Stimulated activated CD4-positive, alpha-beta T cell treated with anti-CD3 and anti-CD28 coated beads, Interleukin-2, amount 100 ng/mL, for 24 hours (primary cell): ENCODE measurements at regions not wholly inside any gene's neighbourhood (a gene's known extent, or its start where the extent isn't known, plus 50 kb on each side); places are given as distances from the start of the nearest gene placed in this dataset.
"Not testable (repeated sequence)": the region's sequence is repeated elsewhere in the genome, so short reads cannot be mapped to it uniquely, and the experiment has no call there.

Source experiments
- DNase-seq, 2 donors: peaks; one replicate each; pipeline ENCODE4 v3.0.0-alpha.2; 2020

DNA sequence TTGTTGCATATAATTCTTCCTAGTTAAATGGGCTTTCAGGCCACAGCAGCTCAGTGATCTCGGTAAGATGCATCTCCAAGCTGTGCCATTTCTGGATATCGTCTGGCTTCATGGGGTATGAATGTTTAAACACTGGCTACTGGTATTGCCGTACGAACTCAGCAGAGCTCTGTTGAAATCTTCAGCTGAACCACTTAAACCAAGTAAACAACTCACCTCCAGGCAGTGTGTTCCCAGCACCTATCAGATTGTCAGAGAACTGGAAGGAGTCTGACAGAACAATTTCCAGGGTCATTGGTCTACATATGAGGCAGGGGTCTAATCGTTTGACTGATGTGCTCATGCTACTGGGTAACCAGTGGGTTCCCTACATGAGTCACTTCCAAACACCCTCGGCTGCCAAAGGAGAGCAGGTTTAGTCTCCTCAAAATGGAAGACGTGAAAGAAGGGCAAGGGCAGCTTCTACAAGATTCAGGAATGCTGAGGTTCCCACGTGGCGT lies 93.2 kb upstream of the BMAL1 start:
- DNase-seq: no peak

DNA sequence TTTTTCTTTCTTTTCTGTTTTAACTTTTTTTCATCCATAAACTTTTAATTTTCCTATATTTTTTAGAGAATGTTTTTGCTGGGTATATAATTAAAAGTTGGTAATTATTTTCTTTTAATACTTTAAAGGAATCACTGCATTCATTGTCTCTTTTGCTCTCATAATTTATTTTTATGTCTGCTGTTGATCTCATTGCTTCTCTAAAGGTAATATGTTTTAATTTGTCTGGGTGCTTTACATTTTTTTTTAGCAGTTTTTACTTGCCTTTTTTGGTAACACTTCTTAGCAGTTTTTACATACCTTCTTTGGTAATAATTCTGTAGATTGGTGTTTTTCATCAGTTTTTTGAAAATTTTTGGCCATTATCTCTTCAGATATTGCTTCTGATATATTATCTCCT lies 89.4 kb upstream of the BMAL1 start:
- no peak for DNase-seq

DNA sequence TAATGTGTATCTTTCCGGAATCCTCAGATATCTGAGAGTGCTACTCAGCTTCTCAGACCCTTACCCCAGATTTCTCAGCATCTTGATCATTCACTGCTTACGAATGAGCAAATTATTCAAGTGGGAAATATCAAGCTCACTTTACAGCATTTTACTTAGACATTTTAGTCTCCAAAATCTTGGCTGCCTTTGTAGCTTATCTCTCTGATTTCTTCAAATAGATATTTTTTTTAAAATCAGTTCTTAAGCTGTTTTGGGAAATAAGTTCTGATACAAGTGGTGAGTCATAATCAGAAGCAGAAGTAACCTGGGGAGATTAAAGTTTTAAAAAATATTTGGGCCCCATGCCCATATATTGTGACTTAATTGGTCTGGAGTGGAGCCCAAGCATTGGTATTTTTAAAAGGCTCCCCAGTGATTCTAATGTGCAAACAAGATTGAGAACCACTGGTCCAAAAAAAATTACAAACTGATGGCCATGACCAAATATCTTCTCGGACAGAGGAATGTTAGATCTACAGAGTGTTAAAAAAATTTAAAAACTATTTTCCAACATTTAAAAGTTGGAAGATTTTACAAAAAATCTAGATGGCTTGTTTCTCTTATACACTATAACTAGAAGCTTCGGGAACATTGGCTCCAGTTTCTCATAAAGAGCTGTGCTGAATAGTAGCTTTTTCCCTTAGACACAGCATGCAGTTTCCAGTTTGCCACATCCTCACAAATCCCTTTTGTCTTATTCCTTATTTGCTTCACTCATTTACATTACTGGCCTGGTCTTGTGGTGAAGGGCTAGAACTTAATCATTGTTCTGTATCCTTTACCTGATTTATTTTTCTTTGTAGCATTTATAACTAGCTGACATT lies 87.8 kb upstream of the BMAL1 start:
- no peak for DNase-seq

DNA sequence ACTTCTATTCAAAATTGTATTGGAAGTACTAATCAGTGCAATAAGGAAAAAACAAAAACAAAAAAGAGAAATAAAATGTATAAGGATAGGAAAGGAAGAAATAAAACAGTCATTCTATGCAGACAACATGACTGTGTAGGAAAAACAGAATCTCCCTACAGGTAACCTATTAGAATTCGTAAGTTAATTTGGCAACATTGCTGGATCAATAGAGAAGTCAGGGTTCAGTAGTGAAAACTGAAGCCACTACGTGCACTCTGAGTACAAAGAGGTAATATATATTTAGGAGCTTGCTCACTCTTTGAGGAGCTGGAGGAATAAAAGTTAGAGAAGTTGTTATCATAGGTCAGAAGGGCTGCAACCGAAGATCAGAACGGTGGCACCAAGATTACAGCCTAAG lies 84.0 kb upstream of the BMAL1 start:
- no peak for DNase-seq

DNA sequence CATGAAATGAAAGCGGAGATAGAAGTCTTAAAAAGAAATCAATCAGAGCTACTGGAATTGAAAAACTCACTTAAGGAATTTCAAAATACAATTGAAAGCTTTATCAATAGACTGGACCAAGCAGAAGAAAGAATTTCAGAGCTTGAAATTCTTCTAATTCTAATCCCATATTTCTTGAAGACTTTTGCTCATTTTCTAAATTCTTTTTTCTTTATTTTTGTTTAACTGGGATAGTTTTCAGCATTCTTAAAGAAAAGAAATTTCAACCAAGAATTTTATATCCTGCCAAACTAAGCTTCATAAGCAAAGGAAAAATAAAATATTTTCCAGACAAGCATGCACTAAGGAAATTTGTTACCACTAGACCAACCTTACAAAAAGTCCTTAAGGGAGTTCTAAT lies 80.2 kb upstream of the BMAL1 start:
- DNase-seq: not testable (repeated sequence)

DNA sequence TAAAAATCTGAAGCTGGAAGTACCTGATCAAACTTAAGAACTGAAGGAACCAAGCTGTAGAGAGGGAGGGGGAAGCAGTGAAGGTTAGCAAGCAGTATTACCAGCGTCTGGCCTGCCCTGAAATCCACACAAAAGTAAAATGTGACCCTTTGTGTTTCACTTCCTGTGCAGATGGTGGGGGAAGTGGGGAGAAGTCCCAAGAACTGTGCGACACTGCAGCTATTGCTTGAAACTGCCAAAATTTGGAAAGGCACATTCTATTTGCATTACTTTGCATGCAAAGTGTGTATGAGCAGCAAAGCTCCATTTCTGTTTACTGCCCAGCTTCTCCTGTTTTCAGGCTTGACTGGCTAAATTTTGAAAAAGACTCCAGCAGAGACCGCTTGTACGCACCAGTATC lies 72.1 kb upstream of the BMAL1 start:
- no peak for DNase-seq

DNA sequence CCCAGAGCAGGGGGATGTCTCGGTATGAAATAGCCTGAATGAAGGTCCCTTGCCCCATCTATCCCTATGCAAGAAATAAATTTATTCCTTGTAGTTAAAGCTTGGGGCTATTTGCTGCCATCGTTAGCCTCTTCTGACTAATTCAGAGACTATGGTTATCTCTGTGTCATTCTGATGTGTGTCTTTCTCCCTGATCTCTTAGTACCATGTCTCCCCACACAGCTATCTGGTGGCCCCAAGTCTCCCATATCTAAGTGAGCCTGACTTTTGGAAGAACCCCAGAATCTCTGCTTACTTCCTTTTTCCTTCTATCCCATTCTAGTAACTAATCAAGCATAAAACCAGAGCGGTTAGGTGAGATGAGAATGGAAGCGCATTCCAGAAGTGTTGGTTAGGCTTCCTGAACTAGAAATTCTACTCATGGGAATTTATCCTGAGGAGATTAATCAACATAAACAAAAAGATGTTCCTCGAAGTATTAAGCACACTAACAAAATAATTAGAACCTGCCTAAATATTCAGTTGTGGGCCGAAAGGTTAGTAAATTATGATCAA lies 71.4 kb upstream of the BMAL1 start:
- no peak for DNase-seq

DNA sequence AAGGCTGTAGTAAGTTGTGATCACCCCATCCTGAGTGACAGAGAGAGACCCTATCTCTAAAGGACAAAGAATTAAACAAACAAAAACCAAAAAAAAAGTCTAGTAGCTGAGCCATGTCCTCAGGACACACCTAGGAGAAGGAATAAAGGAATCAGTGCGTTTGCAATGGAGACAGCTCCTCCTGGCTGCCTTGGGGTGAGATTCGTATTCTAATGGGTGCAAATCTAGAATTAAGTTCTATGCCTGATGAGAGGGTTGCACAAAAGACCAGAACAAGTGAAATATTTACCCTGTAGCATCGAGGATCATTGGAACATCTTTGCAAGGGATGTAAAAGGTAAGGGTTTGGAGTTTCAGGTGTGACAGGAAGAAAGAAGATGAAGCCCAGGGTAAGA lies 70.3 kb upstream of the BMAL1 start:
- no peak for DNase-seq

DNA sequence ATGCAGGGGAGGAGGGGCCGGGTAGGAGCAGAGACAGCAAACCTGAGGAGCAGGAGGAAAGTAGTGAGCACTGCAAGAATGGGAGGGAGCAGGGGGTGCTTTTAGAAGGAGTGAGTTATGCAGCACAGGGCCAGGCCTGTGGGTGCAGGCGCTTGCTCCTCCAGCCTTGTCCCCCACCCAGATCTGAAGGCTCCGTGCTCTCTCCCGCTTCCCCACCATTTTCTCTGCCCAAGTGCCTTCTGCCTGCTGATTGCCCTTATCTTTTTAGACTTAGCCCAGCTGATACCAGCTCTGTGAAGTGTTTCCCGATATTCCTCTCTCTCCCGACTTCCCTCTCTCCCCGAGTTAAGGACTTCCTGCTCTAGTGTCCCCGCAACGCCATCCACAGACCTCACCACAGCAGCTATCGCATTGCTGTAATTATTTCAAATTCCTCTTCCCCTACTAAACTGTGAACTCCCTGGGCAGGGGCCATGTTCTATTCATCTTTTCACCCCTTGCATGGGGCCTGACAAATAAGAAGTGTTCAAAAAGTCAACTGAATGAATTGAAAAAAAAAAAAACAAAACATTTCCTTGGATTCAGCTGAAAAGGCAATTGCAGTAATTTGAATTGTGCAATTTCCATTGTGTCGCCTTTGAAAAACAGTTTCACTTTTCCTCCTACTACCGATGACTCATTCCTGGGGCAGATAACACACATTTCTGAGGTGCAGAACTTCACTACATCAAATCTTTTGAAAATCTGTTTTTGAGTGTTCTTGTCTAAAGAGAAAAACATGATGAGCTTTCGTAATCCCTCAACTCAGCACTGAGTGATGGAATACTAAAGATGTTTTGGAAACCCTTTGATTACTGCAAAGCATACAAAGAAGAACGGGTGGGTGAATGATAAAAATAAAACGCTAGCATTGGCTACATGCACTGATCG lies 69.7 kb upstream of the BMAL1 start:
- peak in 1 of 2 donors; percentile 24 for DNase-seq

DNA sequence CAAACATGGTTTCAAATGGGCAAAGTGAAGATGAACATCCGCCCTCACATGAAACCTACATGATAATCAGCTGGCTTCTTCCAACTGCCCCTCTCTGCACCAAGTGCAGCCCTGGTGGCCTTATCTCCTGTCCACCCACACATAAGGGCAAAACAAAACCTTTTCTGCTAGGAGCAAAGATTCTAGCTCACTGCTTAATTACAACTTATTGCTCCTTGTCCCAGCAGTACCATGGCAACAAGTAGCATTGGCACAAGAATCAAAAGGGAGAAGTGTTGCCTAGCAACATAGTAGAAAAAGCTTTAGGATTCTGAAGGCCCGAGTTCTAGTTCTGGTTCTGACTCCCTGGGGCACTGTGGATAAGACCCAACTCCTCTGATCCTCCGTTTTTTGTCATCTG lies 68.7 kb upstream of the BMAL1 start:
- no peak for DNase-seq

DNA sequence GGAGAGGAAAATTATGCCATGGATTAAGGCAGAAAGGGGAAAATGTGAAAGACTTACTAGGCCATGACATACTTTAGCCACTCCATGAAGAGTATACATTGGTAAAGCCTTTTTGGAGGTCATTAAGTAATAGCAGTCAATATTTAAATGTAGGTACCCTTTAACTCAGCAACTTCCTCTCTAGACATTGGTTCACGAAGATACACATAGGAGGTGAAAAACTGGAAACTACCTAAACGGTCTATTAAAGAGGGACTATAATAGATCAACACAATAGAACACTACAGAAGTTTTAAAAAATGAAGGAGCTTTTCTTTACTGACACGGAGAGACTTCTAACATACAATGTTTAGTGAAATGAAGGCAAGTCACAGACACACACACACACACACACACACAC lies 68.2 kb upstream of the BMAL1 start:
- DNase-seq: no peak

DNA sequence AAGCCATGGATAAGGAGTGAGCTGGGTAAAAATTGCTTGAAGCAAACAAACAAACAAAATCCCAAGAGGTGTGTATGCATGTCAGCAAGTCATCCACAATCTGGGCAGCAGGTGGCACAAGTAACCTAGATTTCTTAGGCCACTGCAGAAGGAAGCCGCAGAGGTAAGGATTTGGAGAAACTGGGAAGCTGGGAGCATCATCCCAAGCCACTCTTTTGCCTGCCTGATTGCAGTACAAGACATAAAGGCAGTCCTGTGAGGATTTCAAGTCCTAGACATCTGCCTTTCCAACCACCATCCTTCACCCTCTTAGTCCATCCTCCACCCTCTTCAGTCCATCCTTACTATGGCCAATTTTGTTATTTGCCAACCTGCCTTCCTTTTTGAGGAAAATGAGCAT lies 67.2 kb upstream of the BMAL1 start:
- DNase-seq: peak in 1 of 2 donors; percentile 29

DNA sequence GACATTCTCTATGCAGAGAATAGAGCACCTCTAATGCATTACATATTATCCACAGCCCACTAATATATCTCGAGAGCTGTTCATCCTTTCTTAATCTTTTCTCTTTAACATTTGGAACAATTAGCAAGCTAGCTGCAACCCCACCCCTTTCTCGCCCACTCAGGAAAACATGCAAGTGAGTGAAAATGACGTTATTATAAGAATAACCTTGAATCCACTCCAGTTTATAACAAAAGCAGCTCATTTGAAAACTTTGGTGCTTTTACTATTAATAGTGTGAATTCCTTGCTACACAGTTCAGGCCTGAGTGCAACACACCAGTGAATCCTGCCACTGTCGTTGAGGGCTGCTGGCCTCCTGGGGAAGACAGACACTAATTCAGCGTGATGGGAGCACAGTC lies 63.3 kb upstream of the BMAL1 start:
- DNase-seq: no peak

DNA sequence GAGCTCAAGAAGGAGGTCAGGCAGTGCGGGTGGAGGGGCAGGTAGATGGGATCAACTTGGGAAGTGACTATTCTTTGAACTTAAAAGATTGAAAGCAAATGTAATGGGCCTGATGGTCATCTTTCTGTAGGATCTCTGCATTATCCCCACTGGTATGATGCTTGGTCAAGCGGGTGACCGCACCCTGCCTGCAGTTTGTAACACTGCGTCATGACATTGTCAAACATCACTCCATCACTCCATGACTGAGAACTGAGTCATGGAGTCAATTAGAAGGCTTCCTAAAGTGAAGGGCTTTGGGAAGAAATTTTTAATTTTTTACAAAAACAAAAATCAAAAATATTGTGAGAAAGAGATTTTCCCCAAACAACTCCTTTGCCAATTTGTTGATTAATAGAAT lies 62.4 kb upstream of the BMAL1 start:
- DNase-seq: no peak

DNA sequence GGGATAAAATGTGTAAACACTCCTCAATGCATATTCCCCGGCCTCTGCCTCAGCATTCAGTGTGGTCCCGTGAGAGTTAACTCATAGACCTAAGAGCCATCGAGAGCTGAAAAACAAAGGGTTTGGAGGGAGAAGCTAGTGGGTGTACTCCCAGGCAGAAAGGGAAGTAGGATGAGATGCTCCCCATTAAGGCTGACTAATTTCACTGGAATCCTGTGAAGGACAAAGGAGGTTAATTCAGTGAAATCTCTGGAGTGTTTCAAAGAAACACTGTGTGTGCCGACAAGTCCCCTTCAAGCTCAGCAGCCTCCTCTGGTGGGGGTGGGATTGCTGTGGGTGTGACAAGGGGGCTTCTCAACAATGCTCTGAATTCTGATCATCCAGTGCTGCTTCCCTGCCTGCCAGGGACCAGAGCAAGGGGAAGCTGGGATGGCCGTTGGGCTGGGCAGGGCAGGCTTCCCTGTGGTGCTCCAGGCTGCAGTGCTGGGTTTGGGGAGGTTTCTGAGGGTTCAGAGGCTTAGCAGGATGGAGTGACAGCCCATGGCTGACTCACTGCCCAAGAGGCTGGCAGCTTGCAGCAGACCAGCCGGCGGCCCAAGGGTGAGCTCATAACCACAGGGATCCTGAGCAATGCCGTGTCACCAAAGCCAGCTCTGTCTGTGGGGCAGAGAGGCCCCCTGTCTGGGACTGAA lies 61.4 kb upstream of the BMAL1 start:
- peak; percentile 37 to 48 for DNase-seq

DNA sequence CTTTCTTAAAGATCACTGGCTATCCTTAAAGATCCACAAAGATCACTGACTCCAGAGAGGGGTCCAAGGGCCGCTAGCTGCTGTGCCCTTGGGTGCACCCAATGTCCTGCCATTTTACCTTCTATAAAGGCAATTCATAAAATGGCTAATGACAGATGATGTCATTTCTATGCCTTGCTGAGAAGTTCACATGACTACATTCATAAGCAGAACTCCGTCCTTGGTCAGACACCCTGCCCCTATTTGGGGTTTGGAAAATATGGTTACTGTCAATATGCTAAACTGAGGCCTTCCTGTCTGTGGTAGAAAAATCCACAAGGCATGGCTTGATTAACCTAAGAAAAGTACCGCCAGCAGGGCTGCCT lies 60.9 kb upstream of the BMAL1 start:
- no peak for DNase-seq

DNA sequence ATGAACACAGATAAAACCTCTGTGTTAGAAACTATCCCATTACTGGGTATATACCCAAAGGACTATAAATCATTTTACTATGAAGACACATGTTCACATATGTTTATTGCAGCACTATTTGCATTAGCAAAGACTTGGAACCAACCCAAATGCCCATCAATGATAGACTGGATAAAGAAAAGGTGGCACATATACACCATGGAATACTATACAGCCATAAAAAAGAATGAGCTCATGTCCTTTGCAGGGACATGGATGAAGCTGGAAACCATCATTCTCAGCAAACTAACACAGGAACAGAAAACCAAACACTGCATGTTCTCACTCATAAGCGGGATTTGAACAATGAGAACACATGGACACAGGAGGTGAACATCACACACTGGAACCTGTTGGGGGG lies 58.9 kb upstream of the BMAL1 start:
- DNase-seq: not testable (repeated sequence)

DNA sequence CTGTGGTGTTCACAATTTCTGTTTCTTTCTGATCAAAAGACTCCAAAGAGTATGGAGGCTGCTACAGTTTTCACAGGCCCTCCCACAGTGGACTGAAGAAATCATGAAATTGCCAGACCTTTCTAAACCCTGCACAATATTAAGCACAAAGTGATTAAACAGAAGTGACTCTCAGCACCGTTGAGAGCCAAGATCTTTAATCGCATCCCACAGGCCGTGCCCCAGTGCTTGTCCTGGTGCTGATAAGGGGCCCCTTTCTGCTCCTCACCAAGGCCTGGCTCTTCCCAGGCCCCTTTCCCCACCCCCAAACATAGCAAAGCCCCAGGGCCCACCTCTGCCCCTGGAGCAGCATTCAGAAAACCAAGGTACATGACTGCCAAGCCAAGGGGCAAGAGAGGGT lies 57.4 kb upstream of the BMAL1 start:
- no peak for DNase-seq

DNA sequence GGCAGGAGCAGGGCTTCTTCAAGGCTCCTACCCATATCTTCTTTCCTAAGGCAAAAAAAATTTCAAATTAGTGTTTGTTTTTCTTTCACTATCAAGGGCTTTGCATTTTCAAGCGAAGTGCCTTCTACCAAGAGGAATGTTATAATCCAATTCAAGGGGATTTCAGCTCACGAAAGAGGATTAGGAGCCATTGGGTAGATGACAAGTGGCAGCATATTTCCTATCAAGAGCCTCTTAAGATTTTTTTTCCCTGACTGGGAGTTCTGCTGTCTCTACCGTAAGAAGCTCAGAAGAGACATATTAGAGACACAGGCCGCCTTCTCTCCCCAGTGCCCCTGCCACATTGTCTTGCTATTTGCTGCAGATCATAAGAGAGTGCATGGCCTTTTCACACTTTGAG lies 55.9 kb upstream of the BMAL1 start:
- DNase-seq: no peak

DNA sequence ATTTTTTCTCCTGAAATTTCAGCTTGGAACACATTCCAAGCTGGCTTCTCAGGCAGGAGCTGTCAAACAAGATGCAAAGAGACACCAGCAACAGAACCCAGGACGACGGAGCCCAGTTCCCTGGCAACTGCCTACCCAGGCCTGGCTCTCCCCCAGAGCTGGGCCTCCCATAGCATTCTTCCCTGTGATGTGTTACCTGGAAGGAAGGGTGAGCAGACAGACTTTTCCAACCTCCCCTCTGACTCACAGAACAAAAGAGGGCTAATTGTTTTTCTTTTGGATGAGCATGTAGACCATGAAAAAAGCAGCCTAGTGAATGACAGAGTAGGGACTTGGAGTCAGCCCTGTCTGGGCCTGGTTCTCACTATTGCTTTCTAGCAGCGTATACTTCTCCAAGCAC lies 55.3 kb upstream of the BMAL1 start:
- DNase-seq: no peak

DNA sequence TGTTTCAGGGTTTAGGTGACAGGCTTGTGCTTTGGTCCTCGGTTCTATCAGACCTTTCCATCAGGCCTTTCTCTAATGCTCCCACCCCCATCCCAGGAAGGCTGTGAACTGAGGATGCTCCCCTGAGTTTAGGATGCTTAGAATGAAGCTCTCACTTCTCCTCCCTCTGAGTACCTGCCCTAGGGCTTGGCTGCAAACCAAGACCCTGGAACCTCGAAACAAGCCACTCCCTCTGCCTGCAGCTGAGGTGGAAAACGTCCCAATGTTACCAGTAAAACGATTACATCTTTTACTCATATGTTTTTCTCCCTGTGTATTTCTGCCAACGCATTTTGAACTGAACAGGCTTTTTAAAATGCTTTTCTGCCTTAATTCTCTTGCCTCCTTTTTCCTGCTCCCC lies 54.5 kb upstream of the BMAL1 start:
- DNase-seq: no peak

DNA sequence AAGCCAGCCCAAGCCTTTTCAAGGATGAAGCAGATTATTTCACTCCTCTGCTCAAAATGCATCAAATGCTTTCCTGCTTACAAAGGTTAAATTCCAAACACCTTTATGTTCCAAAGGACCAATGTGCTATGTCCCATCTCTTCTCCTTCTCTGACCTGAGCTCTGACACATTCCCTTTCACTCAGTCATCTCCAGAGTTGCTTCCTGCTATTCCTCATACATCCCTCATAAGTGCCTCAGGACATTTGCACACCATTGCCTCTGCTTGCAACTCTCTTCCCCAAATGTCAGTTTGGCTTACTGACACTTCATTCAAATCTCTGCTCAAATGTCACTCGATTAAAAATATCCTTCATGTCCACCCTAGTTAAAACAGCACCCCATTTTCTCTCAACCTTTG lies 53.3 kb upstream of the BMAL1 start:
- DNase-seq: no peak
